NCI-H2171 (cell line): ENCODE measurements at regions not wholly inside any gene's neighbourhood (a gene's known extent, or its start where the extent isn't known, plus 50 kb on each side); places are given as distances from the start of the nearest gene placed in this dataset.
"Not testable (repeated sequence)": the region's sequence is repeated elsewhere in the genome, so short reads cannot be mapped to it uniquely, and the experiment has no call there.

Experiments used
- DNase-seq: peaks from one replicate; lab custom pipeline; 2025; lab: John Stamatoyannopoulos, UW

GRCh38 chr2:196498962-196499361 is 140.6 kb upstream of the CCDC150 start:
- no peak for DNase-seq

DNA sequence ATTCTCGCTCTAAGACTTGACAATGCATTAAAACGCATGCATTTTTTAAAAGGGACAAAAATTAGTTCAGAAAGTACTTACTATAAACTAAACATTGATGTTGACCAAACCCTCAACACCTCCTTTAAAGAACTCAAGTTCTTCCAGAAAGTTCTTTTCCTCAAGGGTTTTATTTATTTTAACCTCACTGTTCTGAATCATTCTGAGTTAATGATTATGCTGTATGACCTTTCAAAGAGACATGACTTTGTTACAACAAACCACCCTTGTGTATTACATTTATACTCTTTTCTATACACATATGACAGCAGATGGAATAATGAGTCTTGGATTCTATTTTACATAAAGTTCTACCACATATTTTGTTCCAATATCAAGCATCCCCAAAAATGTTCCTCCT is 139.8 kb upstream of the CCDC150 start:
- DNase-seq: no peak

DNA sequence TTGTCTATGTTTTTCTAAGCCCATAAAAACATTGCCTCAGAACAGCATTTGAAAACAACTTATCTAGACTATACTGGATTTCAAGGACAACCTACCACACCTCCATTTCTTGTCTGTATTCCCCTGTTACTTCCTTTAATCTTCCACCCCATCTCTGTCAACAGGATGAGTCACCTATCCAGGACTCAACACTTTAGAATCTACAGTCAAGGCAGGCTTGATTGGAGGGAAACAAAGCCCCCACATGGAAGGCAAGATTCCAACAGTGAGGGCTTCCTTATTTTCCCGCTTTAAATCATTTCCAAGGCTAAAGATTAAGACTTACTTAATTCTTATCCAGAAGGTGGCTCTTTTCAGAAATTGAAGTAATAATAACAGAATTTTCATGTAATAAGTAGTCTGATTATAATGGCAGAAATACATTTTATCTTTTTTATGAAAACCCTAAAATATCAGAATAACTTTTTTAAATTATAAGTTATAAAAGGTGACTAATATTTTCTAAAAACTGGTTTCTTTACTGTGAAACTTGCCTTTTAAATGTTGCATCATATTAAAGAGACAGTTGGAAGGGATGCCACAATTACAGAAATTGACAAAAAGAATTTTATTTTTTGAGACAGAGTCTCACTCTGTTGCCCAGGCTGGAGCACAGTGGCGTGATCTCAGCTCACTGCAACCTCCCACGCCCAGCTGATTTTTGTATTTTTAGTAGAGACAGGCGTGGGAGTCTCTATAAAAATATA is 138.7 kb upstream of the CCDC150 start:
- no peak for DNase-seq

- no peak for DNase-seq
Observed at GRCh38 chr2:196501836-196502235, 137.7 kb upstream of the CCDC150 start.

GRCh38 chr2:196502386-196502785 is 137.1 kb upstream of the CCDC150 start:
- no peak for DNase-seq

- DNase-seq: no peak
Observed at GRCh38 chr2:196503398-196503797, 136.1 kb upstream of the CCDC150 start.

- no peak for DNase-seq
Observed at GRCh38 chr2:196504788-196505187, 134.7 kb upstream of the CCDC150 start.

GRCh38 chr2:196510246-196510645 is 129.3 kb upstream of the CCDC150 start:
- no peak for DNase-seq

GRCh38 chr2:196511258-196512168 is 128.0 kb upstream of the CCDC150 start:
- no peak for DNase-seq

GRCh38 chr2:196513796-196514526 is 125.6 kb upstream of the CCDC150 start:
- no peak for DNase-seq

- DNase-seq: no peak
Observed at GRCh38 chr2:196514641-196515040, 124.9 kb upstream of the CCDC150 start.

DNA sequence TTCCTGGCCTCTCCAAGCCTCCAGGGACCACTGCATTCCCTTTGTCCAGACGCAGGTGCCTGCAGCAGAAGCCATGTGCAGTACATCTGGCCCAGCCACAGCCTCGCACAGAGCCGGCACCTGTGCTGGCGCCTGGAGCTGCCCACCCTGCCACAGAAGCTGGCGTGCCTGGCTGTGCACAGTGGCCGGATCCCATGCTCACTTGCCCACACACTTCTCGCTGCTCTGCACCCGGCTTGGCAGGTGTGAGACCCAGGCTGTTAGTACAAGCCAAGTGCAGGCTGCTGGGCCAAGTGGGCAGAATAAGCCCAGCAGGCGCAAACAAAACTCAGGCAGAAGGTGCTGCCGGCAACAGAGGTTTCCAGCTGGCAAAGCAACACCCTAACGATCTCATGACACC is 124.5 kb upstream of the CCDC150 start:
- peak; percentile 67 for DNase-seq

DNA sequence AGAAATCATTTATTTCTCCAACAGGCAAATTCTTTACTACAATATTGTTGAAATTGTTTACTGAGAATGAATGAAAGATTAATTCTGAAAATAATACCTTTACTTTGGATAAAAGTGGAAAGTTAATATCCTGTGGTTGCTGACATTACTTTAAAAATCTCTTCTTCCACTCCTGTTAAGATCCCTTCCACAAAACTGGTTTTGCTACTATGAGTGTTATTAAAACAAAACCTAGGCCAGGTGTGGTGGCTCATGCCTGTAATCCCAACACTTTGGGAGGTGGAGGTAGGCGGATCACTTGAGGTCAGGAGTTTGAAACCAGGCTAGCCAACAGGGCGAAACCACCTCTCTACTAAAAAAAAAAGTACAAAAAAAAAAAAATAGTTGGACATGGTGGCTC is 123.9 kb upstream of the CCDC150 start:
- DNase-seq: no peak

DNA sequence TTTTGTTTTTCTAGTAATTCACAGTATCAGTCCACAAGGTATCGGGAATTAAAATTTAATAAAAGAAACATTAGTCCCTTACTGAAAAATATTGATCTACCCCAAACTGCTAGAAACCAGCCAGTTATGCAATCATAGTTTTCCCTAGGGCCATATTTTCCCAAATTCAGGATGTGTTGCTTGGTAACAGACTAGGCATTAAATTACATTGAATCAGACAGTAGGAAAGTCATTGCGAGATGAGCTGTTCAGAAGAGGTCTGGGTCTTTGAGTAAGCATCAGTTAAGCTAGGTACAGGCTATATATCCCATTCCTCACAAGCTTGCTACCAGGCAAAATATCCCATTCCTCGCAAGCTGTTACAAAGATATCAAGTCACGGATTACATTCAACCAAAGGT is 123.0 kb upstream of the CCDC150 start:
- DNase-seq: peak; percentile 84

DNA sequence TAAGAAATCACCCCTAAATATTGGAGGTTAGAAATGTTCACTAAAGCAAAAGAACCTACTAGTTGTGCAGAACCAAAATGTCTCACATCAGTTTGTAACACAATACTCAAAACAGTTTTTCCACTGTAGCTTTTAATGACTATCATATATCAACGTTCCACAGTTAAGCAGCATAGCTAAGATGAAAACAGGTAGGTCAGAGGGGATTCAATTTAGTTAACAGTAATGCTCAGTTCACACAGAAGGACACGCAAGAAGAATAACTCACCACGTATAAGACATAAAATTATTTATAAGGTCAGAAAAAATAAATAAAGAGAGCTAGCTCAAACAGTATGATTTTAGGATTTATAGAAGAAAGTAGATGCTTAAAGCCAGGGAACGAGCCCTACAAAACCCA is 118.9 kb upstream of the CCDC150 start:
- DNase-seq: peak; percentile 44

GRCh38 chr2:196526981-196527725 is 112.4 kb upstream of the CCDC150 start:
- not testable (repeated sequence) for DNase-seq

- no peak for DNase-seq
Observed at GRCh38 chr2:196528486-196529223, 110.9 kb upstream of the CCDC150 start.

GRCh38 chr2:196530910-196531309 is 108.6 kb upstream of the CCDC150 start:
- DNase-seq: no peak

DNA sequence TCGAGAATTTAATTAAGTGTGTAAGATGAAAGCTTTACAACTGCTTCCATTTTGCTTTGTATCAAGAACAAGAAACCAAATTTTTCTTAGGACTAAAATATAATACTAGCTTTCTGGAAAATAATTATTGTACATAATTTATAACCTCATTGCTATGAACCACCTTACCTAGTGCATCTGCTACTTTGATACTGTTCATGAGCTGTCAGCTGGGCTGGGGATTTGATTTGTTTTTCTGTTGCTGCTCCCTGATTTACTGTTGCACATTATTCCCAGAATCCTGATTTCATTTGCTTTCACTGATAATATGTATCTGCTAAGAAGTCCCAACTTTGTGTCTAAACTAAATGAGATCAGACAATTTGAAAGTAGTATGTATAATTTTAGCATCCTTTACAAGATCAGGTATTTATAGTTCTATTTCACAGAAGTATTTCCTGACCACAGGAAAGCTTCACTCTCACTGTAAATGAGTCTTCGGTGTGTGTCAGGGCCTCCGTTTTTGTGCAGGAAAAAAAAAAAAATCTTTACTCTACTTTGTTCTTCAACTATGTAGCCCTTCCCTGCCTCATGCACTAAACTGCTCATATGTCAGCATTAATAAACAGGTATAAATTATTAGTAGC is 105.6 kb upstream of the CCDC150 start:
- DNase-seq: no peak

DNA sequence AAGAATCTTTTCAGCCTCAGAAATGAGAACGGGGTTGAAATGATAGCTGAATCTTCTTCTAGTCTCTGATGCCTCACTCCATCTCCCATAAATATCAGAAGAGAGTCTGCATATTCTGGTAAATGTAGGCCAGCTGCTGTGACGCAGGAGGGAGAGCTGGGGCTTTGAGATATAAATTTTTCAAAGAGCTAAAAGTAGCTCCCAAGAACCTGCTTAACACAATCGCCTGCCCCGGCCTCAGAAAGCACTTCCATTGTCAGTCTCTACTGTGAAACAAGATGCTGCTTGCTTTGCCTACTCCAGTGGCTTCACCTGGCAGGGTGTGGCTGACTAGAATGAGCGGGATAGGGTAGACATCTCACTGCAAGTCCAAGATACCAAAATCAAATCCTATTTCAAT is 105.0 kb upstream of the CCDC150 start:
- DNase-seq: no peak

DNA sequence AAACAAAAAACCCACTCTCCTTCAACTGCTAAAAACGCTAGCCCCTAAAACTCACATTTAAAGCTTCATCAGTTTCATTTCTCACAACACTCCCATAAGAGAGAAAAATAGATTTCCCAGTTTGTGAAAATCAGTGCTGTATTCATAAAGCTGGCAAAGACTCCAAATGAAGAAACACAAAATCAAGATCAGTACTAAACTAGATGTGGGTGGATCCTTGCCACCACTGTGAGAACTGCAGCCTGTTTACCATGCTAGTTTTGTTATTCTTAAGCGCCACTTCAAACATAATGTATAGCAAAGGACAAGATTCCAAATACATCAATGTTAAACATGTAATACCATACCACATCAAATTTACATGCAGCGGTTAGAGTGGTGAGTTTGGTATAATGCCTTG is 104.5 kb upstream of the CCDC150 start:
- DNase-seq: no peak
